Adipocyte (in vitro differentiated cells): ENCODE measurements at regions not wholly inside any gene's neighbourhood (a gene's known extent, or its start where the extent isn't known, plus 50 kb on each side); places are given as distances from the start of the nearest gene placed in this dataset.

ENCODE experiments used
- DNase-seq: peaks from one replicate; pipeline ENCODE4 v3.0.0-alpha.2; 2015; ENCODE audit warnings: low read depth
- H3K27me3 ChIP-seq: replicated peaks from 2 replicates; pipeline ENCODE4 v1.7.0; 2013; ENCODE audit warnings: mild to moderate bottlenecking, low read length, moderate library complexity; ENCODE audit not compliant: control insufficient read depth, insufficient read depth
- H3K36me3 ChIP-seq: 2 replicates; pipeline ENCODE4 v1.7.0; 2013; ENCODE audit warnings: low read length, mild to moderate bottlenecking, moderate library complexity; ENCODE audit not compliant: control insufficient read depth, insufficient read depth, severe bottlenecking
- H3K4me1 ChIP-seq: 2 replicates; pipeline ENCODE4 v1.7.0; 2013; ENCODE audit warnings: mild to moderate bottlenecking, low read length, moderate library complexity; ENCODE audit not compliant: control insufficient read depth, insufficient read depth
- H3K4me3 ChIP-seq: 2 replicates; pipeline ENCODE4 v1.7.0; 2013; ENCODE audit warnings: mild to moderate bottlenecking, low read length, moderate library complexity
- H3K9ac ChIP-seq: 2 replicates; pipeline ENCODE4 v1.7.0; 2013; ENCODE audit warnings: mild to moderate bottlenecking, low read length, moderate library complexity
- H3K9me3 ChIP-seq: 2 replicates; pipeline ENCODE4 v1.7.0; 2013; ENCODE audit warnings: mild to moderate bottlenecking, low read length, moderate library complexity; ENCODE audit not compliant: control insufficient read depth

DNA sequence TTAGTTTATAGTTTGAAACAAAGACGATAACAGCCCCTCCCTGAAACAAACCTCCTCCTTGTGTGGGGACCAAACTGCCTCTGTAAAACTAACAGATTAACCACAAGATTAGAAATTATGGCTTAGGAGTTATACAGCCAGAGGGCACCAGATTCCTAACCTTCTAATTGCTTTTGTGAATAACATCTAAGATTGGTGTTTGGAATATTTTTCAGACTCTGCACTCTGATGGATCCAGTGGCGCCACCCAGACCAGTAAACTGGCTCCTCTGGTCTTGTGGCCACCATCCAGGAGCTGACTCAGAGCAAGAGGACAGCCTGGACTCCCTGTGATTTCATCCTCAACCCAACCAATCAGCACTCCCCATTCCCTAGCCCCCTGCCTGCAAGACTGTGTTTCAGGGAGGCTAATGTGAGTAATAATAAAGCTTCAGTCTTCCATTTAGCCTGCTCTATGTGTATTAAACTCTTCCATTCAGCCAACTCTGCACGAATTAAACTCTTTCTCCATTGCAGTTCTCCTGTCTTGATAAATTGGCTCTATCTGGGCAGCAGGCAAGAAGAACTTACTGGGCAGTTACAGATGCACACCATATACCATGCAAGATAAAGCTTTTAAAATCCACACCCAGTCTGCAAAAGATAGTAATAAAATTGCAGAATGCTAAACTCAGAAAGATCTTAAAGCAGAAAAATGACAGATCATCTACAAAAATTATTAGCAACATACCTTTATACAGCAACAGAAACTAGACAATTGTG, 58.5 kb upstream of the SLC22A16 start:
- H3K9me3 ChIP-seq = no peaks in the 10 kb centered on the region
- no peaks in the 10 kb centered on the region for H3K27me3 ChIP-seq
- H3K36me3 ChIP-seq = no peaks in the 10 kb centered on the region
- DNase-seq = peak; percentile 11
- H3K4me3 ChIP-seq = peak overlapping the region; percentile 8
- H3K9ac ChIP-seq = no peak overlapping the region
- peaks cover 19% of the 10 kb centered on the region for H3K4me1 ChIP-seq

DNA sequence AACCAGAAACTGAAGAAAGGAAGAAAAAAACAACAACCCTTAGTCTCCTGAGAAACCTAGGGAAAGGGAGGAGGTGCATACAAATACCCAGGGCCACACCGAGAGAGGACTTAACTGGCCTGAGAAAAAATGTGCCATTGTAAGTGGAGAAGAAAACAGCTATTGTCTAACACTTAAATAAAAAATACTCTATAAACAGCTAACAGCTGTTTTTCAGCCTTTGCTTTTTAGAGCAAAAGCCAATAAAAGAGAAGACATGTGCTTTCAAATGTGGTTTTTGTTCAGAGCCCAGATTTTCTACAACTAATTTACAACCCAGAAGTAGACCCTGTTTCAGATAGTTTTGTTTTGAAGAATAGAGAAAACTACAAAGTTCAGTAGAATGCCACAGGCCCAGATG, 56.0 kb upstream of the SLC22A16 start:
- H3K4me1 ChIP-seq = peaks cover 31% of the 10 kb centered on the region
- H3K9me3 ChIP-seq = no peaks in the 10 kb centered on the region
- H3K27me3 ChIP-seq = no peaks in the 10 kb centered on the region

DNA sequence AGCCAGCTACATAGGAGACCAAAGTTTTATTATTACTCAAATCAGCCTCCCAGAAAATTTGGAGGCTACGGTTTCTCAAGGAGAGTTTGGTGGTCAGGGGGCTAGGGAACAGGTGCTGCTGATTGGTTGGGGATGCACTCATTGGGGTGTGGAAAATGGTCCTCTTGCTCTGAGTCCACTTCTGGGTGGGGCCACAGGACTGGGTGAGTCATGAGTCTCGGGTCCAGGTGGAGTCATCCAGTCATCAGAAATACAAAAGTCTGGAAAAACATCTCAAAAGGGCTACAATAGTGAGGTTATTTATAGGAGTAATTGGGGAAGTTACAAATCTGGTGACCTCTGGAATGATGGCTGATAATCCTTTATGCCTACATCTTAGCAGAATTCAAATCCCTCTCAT, 54.3 kb upstream of the SLC22A16 start:
- no peak for DNase-seq
- peaks cover 23% of the 10 kb centered on the region for H3K4me1 ChIP-seq
- H3K9me3 ChIP-seq = no peaks in the 10 kb centered on the region
- H3K9ac ChIP-seq = no peak overlapping the region
- H3K4me3 ChIP-seq = no peak overlapping the region
- H3K36me3 ChIP-seq = no peaks in the 10 kb centered on the region
- no peaks in the 10 kb centered on the region for H3K27me3 ChIP-seq

More for the DNA sequence above, 56.0 kb upstream of the SLC22A16 start:
- DNase-seq = no peak
- Histone ChIP-seq H3K9ac (no peak overlapping the region), H3K36me3 (no peaks in the 10 kb centered on the region), H3K4me3 (no peak overlapping the region)

DNA sequence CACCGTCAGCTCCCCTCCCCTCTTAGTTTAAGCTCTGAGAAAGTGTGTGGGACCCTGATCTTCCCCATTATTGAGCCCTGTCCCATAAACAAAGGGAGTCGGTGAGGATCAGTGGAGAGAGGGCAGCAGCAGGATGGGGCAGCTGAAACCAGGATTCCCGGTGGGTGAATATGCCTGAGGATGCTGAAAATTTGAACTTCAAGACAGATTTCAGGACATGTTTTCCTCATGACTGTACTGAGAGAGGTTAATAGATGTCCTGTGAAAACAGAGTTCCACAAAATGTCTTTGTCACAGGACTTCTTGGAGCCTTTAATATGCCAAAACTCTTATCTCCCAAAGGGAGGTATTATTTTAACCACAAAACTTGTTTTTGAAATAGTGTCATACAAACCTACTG, 53.5 kb upstream of the SLC22A16 start:
- Histone ChIP-seq H3K4me3 (no peak overlapping the region), H3K4me1 (peaks cover 23% of the 10 kb centered on the region)
- no peak for DNase-seq

DNA sequence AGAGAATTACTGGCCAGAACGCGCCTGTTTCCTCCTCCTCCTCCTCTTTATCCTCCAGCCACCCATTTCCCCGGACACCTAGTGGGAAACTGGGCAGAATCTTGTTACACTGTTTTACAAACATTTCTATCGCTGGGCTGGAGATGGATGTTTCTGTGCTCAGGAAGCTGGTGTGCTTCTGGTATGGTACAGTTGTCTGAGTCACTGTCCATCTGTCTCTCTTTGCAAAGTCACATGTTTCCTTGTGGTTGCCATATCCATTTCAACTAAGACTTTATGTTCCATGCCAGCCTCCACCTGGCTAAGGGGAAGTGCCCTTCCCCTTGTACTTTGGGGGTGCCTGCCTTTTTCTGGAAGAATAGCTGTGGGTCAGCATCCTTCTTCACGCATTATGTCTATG, 52.9 kb upstream of the SLC22A16 start:
- H3K4me3 ChIP-seq = no peak overlapping the region
- peaks cover 23% of the 10 kb centered on the region for H3K4me1 ChIP-seq
- peak; percentile 31 for DNase-seq
- no peaks in the 10 kb centered on the region for H3K27me3 ChIP-seq
- H3K9ac ChIP-seq = no peak overlapping the region
- H3K9me3 ChIP-seq = no peaks in the 10 kb centered on the region
- H3K36me3 ChIP-seq = no peaks in the 10 kb centered on the region

More for the DNA sequence above, 53.5 kb upstream of the SLC22A16 start:
- Histone ChIP-seq H3K36me3 (no peaks in the 10 kb centered on the region), H3K27me3 (no peaks in the 10 kb centered on the region), H3K9me3 (no peaks in the 10 kb centered on the region), H3K9ac (no peak overlapping the region)

DNA sequence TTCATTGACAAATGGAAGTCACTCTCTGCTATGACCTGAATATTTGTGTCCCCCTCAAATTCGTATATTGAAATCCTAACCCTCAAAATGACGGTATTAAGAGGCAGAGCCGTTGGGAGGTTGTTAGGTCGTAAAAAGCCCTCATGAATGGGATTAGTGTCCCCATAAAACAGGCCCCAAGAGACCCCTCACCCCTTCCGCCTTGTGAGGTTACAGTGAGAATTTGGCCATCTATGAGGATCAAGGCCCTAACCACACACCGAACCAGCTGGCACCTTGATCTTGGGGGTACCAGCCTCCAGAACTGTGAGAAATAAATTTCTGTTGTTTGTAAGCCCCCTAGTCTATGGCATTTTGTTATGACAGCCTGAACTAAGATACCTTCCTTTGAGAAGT, 52.5 kb upstream of the SLC22A16 start:
- no peak overlapping the region for H3K4me3 ChIP-seq
- H3K4me1 ChIP-seq = peaks cover 23% of the 10 kb centered on the region
- no peak for DNase-seq
- no peaks in the 10 kb centered on the region for H3K9me3 ChIP-seq
- no peaks in the 10 kb centered on the region for H3K36me3 ChIP-seq
- no peak overlapping the region for H3K9ac ChIP-seq
- no peaks in the 10 kb centered on the region for H3K27me3 ChIP-seq

DNA sequence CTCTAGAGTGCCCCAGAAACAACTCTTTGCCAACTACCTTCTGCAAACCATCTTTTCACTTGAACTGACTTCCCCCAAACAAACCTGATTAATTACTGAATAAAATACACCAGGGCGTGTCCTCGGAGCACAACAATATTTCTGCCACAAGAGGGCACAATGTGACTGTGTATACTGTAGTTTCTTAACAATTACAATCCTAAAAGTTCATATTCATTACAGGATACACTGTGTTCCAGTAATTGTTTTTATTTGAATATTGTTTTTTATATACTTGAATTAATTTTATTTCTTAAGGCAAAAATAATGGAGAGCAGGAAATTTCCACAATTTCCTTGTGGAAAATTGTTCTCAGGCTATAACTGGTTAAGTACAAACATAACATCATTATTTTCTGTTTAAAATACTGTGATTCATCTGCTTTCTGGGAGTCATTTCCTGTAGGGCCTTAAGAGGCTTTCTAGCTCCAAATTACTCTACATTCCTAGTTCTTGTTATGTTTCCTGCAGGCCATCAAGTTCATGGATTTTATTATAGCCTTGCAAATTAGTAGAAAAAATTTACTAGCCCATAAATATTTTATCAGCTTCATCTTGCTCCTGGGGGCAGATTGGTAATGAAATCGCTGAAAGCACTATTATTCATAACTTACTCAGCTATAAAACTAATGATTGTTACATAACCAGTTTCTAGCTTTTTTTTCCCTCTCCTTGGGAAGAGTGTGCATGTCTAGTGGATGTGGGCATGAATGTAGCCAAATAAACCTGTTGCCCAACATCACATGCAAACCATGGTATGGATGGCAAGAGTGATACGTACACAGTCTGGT, 51.9 kb upstream of the SLC22A16 start:
- Histone ChIP-seq H3K27me3 (no peaks in the 10 kb centered on the region), H3K9me3 (no peaks in the 10 kb centered on the region), H3K4me1 (peaks cover 23% of the 10 kb centered on the region), H3K9ac (peak overlapping the region; percentile 6), H3K4me3 (no peak overlapping the region), H3K36me3 (no peaks in the 10 kb centered on the region)
- DNase-seq = peak; percentile 91

DNA sequence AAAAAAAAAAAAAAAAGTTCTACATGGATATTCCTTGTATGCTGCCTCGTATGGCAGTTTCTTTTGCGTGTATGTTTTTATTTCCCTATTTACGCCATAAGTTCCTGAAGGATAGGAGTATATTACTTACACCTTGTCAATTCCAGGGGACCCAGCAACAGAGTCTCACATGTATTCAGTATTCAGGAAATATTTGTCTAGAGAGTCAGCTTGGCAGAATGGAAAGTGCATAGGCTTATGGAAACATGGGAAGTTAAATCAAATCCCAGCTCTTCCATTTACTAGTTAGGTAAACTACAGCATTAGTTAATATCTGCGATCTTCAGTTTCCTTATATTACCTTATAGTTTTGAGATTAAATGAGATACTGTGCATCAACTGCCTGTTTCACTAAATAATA, 51.1 kb upstream of the SLC22A16 start:
- DNase-seq = no peak
- no peaks in the 10 kb centered on the region for H3K9me3 ChIP-seq
- no peaks in the 10 kb centered on the region for H3K36me3 ChIP-seq
- H3K4me1 ChIP-seq = peaks cover 23% of the 10 kb centered on the region
- H3K27me3 ChIP-seq = no peaks in the 10 kb centered on the region
- H3K4me3 ChIP-seq = no peak overlapping the region
- peak overlapping the region; percentile 6 for H3K9ac ChIP-seq

DNA sequence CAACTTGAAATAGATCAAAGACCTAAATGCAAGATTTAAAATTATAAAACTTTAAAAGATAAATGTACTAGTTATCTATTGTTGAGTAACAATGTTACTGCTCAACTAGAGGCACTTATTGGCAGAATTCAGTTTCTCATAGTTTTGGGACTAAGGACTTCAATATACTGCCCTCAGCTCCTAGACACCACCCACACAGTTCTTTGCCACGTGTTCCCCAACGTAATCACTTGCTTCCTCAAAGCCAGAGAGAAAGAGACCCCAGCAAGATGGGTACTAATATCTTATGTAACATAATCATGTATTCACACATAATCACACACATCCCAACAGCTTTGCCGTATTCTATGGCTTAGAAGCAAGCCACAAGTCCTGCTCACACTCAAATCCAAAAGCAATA, 50.3 kb upstream of the SLC22A16 start:
- Histone ChIP-seq H3K36me3 (no peaks in the 10 kb centered on the region), H3K9ac (no peak overlapping the region), H3K9me3 (no peaks in the 10 kb centered on the region), H3K4me1 (peaks cover 23% of the 10 kb centered on the region), H3K4me3 (no peak overlapping the region), H3K27me3 (no peaks in the 10 kb centered on the region)
- DNase-seq = no peak
